ENCODE measurements at regions not wholly inside any gene's neighbourhood (a gene's known extent, or its start where the extent isn't known, plus 50 kb on each side); places are given as distances from the start of the nearest gene placed in this dataset.

- TF ChIP-seq CTCF (IDR thresholded peaks at IDR 0.05) (no peak), POLR2A (IDR thresholded peaks at IDR 0.05) (no peak)
These were observed 103.4 kb upstream of the RASEF start for GRCh38 chr9:83166372-83166771.

All from adrenal gland (tissue), 5 donors.